Loucy (cell line): ENCODE measurements at regions not wholly inside any gene's neighbourhood (a gene's known extent, or its start where the extent isn't known, plus 50 kb on each side); places are given as distances from the start of the nearest gene placed in this dataset.

ENCODE experiments used
- H2AFZ ChIP-seq: fragments of 200-600 bp; sonication (generic); 2 replicates; pipeline ENCODE4 v1.6.0; 2016; ENCODE audit warnings: antibody characterized with exemption, mild to moderate bottlenecking, low read length, moderate library complexity
- H3F3A ChIP-seq: fragments of 200-600 bp; 2 replicates; pipeline ENCODE4 v1.6.0; 2016; ENCODE audit warnings: antibody characterized with exemption, low read depth, mild to moderate bottlenecking
- H3K27me3 ChIP-seq: fragments of 200-600 bp; sonication (generic); 2 replicates; pipeline ENCODE4 v1.6.1; 2014; ENCODE audit warnings: low read length, mild to moderate bottlenecking; ENCODE audit not compliant: insufficient read depth, poor library complexity, severe bottlenecking
- H3K36me3 ChIP-seq: fragments of 200-600 bp; sonication (generic); 2 replicates; pipeline ENCODE4 v1.6.1; 2016; ENCODE audit warnings: low read length; ENCODE audit not compliant: insufficient read depth
- H3K4me1 ChIP-seq: fragments of 200-600 bp; sonication (generic); 2 replicates; pipeline ENCODE4 v1.5.1; 2014; ENCODE audit warnings: low read length, mild to moderate bottlenecking; ENCODE audit not compliant: insufficient read depth, poor library complexity, severe bottlenecking
- H3K4me2 ChIP-seq: fragments of 200-600 bp; sonication (generic); 2 replicates; pipeline ENCODE4 v1.6.0; 2014; ENCODE audit warnings: antibody characterized with exemption, low read length, low read depth, mild to moderate bottlenecking; ENCODE audit not compliant: poor library complexity, severe bottlenecking
- H3K4me3 ChIP-seq: fragments of 200-600 bp; sonication (generic); 2 replicates; pipeline ENCODE4 v1.5.1; 2014; ENCODE audit warnings: low read length, mild to moderate bottlenecking, mixed read lengths; ENCODE audit not compliant: poor library complexity, severe bottlenecking
- H3K79me2 ChIP-seq: fragments of 200-600 bp; sonication (generic); 2 replicates; pipeline ENCODE4 v1.6.1; 2014; ENCODE audit warnings: low read length; ENCODE audit not compliant: insufficient read depth
- H3K9ac ChIP-seq: fragments of 200-600 bp; sonication (generic); 2 replicates; pipeline ENCODE4 v1.6.0; 2014; ENCODE audit warnings: mild to moderate bottlenecking, low read depth, low read length, moderate library complexity; ENCODE audit not compliant: poor library complexity, severe bottlenecking
- H3K9me2 ChIP-seq: fragments of 200-600 bp; sonication (generic); replicated peaks from 2 replicates; pipeline ENCODE4 v1.6.1; 2016; ENCODE audit warnings: low read depth, low read length, mixed read lengths
- H3K9me3 ChIP-seq: fragments of 200-600 bp; sonication (generic); 2 replicates; pipeline ENCODE4 v1.6.1; 2014; ENCODE audit warnings: mild to moderate bottlenecking, antibody characterized with exemption, low read length, low read depth; ENCODE audit not compliant: insufficient read depth
- H4K20me1 ChIP-seq: fragments of 200-600 bp; sonication (generic); 2 replicates; pipeline ENCODE4 v1.6.0; 2014; ENCODE audit warnings: antibody characterized with exemption, low read length, mild to moderate bottlenecking; ENCODE audit not compliant: insufficient read depth, poor library complexity, severe bottlenecking
- EZH2phosphoT487 ChIP-seq: fragments of 200-600 bp; IDR thresholded peaks from 2 replicates; pipeline ENCODE4 v1.6.1; 2018; ENCODE audit warnings: antibody characterized with exemption, mild to moderate bottlenecking, moderate library complexity, borderline replicate concordance
- TF ChIP-seq, protein P1 (sequence below): fragments of 200-600 bp; sonication (generic); conservative IDR thresholded peaks from 2 replicates; pipeline ENCODE4 v1.5.1; 2014; ENCODE audit warnings: mild to moderate bottlenecking, antibody characterized with exemption, low read length

DNA sequence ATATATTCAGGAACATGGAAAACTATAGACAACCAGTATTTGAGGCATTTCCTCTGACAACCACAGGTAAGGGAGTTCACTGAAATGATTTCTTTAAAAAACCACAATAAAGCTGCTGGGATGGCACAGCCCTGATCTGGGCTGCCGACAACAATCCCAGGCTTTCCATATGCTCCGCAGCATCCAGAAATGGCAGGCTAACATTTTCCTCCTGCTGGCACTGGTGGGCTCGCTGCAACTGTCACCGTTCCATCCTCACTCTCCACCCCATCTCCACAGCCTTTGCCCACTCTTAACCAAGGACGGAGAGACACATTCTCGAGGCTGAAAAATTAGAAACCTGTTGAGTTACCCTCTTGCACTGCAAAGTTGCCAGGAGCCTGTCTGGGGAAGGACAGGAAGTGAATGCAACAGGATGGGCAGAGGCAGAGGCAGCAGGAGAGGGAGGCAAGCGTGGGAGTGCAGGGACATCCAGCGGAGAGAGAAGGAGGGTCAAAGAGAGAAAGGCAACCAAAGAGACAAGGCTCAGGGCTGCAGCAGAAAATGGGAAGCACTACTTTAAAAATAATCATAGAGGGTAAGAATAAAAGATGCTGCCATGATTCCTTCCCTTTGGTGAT lies 79.0 kb upstream of the ARRDC4 start:
- H3K9ac ChIP-seq, result no peak overlapping the region
- H3K4me1 ChIP-seq, result no peaks in the 10 kb centered on the region
- no peaks in the 10 kb centered on the region for H3K9me3 ChIP-seq
- H2AFZ ChIP-seq, result no peak overlapping the region
- no peak for TF ChIP-seq EZH2phosphoT487
- TF ChIP-seq, protein P1, sequence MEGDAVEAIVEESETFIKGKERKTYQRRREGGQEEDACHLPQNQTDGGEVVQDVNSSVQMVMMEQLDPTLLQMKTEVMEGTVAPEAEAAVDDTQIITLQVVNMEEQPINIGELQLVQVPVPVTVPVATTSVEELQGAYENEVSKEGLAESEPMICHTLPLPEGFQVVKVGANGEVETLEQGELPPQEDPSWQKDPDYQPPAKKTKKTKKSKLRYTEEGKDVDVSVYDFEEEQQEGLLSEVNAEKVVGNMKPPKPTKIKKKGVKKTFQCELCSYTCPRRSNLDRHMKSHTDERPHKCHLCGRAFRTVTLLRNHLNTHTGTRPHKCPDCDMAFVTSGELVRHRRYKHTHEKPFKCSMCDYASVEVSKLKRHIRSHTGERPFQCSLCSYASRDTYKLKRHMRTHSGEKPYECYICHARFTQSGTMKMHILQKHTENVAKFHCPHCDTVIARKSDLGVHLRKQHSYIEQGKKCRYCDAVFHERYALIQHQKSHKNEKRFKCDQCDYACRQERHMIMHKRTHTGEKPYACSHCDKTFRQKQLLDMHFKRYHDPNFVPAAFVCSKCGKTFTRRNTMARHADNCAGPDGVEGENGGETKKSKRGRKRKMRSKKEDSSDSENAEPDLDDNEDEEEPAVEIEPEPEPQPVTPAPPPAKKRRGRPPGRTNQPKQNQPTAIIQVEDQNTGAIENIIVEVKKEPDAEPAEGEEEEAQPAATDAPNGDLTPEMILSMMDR, result no peak
- no peaks in the 10 kb centered on the region for H3F3A ChIP-seq
- no peak overlapping the region for H3K4me2 ChIP-seq
- H3K4me3 ChIP-seq, result no peak overlapping the region
- no peaks in the 10 kb centered on the region for H3K36me3 ChIP-seq
- H3K9me2 ChIP-seq, result no peaks in the 10 kb centered on the region
- H3K79me2 ChIP-seq, result no peaks in the 10 kb centered on the region
- H4K20me1 ChIP-seq, result no peaks in the 10 kb centered on the region
- no peaks in the 10 kb centered on the region for H3K27me3 ChIP-seq

DNA sequence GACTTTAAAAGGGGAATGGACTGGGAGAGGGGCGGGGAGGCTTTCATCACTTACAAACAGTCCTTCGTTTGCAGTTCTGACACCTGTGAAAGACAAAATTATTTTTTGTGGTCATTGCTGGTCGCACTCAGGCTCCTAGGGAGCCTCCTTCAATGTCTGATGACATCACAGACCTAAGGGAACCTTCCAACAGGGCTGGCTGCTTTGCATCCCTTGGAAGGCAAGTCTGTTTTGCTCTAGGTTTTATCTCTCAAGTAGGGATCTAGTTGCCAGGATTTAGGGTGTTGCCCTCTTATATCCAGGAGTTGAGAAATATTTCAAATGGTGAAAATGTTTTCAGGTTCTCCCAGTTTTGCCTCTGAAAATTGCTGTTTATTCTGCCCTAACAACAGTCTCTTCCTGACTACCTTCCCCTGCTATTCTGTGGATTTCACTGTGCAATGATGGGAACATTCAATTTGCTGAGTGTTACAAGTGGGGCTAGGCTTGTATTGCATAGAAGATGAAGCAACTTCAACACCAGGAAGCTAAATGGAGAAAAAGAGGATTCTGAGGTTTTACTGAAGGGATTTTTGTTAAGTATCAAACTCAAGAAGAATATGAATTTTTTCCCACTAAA lies 75.9 kb upstream of the ARRDC4 start:
- no peaks in the 10 kb centered on the region for H3K36me3 ChIP-seq
- H3K9ac ChIP-seq, result no peak overlapping the region
- H3K9me3 ChIP-seq, result no peaks in the 10 kb centered on the region
- TF ChIP-seq, protein P1, result no peak
- no peak for TF ChIP-seq EZH2phosphoT487
- no peaks in the 10 kb centered on the region for H3K79me2 ChIP-seq
- no peaks in the 10 kb centered on the region for H3K4me1 ChIP-seq
- no peak overlapping the region for H2AFZ ChIP-seq
- no peaks in the 10 kb centered on the region for H3F3A ChIP-seq
- H3K4me3 ChIP-seq, result no peak overlapping the region
- H3K9me2 ChIP-seq, result no peaks in the 10 kb centered on the region
- no peaks in the 10 kb centered on the region for H3K27me3 ChIP-seq
- H3K4me2 ChIP-seq, result no peak overlapping the region
- no peaks in the 10 kb centered on the region for H4K20me1 ChIP-seq

DNA sequence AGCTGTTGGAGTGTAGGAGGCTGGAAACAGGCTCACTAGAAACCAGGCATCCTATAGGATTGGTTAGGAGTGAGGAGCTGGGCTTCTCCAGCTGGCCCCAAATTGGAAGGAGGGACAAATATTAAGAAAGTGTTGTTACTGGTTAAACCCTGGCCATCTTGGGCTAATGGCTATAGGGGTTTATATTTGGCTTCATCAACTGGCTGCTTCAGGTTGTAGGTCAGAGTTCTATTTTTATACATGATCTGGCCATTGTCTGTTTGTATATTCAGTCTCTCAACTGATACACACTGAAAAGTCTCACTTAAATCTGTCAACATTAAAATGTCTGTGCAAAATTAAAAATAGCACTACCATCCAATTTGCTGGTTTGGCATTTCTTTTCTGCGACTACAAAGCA lies 70.2 kb upstream of the ARRDC4 start:
- TF ChIP-seq, protein P1, result no peak
- TF ChIP-seq EZH2phosphoT487, result no peak
- Histone ChIP-seq H3K9me3 (no peaks in the 10 kb centered on the region), H3K4me1 (no peaks in the 10 kb centered on the region), H3K4me2 (no peak overlapping the region), H3K9me2 (no peaks in the 10 kb centered on the region), H3K4me3 (no peak overlapping the region), H2AFZ (no peak overlapping the region), H4K20me1 (no peaks in the 10 kb centered on the region), H3F3A (no peaks in the 10 kb centered on the region), H3K36me3 (no peaks in the 10 kb centered on the region), H3K27me3 (no peaks in the 10 kb centered on the region), H3K9ac (no peak overlapping the region), H3K79me2 (no peaks in the 10 kb centered on the region)
